Activated CD8-positive, alpha-beta memory T cell treated with anti-CD3 and anti-CD28 coated beads, Interleukin-2, amount 10 ng/mL, durations not matched to agents 7 days and 5 days (primary cell): ENCODE measurements at regions not wholly inside any gene's neighbourhood (a gene's known extent, or its start where the extent isn't known, plus 50 kb on each side); places are given as distances from the start of the nearest gene placed in this dataset.
"Not testable (repeated sequence)": the region's sequence is repeated elsewhere in the genome, so short reads cannot be mapped to it uniquely, and the experiment has no call there.

Experiments used
- ATAC-seq: fragments of 150-1000 bp; cut with Tn5 transposase; one replicate; pipeline ENCODE4 v1.10.0; 2021; ENCODE audit warnings: moderate library complexity
- CTCF ChIA-PET: fragments of 350-600 bp; sonication (Branson Sonifier 250); formaldehyde crosslinking; loops from one replicate; lab custom pipeline; 2021; ENCODE audit warnings: antibody characterized with exemption; lab: Charles Lee
- DNase-seq: peaks from one replicate; pipeline ENCODE4 v3.0.0-alpha.2; 2020
- H3K27ac Mint-ChIP-seq: one replicate; pipeline ENCODE4 v1.8.0; 2021; ENCODE audit warnings: mild to moderate bottlenecking, mixed read lengths
- H3K27me3 Mint-ChIP-seq: one replicate; pipeline ENCODE4 v1.8.0; 2021; ENCODE audit warnings: mixed read lengths
- H3K36me3 Mint-ChIP-seq: one replicate; pipeline ENCODE4 v1.8.0; 2021; ENCODE audit warnings: mild to moderate bottlenecking, mixed read lengths
- H3K4me1 Mint-ChIP-seq: one replicate; pipeline ENCODE4 v1.8.0; 2021; ENCODE audit warnings: mixed read lengths
- H3K4me3 Mint-ChIP-seq: one replicate; pipeline ENCODE4 v1.8.0; 2021; ENCODE audit warnings: mild to moderate bottlenecking, moderate library complexity, mixed read lengths
- H3K9me3 Mint-ChIP-seq: one replicate; pipeline ENCODE4 v1.8.0; 2022; ENCODE audit warnings: low read depth, mixed read lengths

DNA sequence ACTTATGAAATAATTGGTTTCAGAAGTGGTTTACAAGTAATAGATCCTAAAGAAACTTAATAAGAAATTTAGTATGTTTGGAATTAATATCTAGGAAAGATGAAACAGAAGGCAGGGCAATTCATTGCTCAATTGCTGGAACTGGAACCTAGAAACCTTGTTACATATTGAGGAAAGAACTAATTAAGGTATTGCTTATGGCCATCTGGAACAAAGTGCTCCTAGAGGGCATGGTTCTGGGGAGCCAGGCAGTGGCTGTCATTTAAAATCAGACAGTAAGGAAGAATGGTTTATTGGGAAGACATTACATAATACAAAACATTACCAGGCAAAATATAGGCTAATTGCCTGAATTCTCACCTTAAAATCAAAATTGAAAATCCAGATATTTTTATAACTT lies 224.1 kb downstream of the SLITRK6 start:
- H3K4me1 Mint-ChIP-seq = no peaks in the 10 kb centered on the region
- H3K27ac Mint-ChIP-seq = no peak overlapping the region
- H3K36me3 Mint-ChIP-seq = no peaks in the 10 kb centered on the region
- H3K9me3 Mint-ChIP-seq = no peaks in the 10 kb centered on the region
- H3K27me3 Mint-ChIP-seq = no peaks in the 10 kb centered on the region
- ATAC-seq (no peak), DNase-seq (no peak)
- H3K4me3 Mint-ChIP-seq = no peak overlapping the region
- CTCF ChIA-PET = no interaction called here

DNA sequence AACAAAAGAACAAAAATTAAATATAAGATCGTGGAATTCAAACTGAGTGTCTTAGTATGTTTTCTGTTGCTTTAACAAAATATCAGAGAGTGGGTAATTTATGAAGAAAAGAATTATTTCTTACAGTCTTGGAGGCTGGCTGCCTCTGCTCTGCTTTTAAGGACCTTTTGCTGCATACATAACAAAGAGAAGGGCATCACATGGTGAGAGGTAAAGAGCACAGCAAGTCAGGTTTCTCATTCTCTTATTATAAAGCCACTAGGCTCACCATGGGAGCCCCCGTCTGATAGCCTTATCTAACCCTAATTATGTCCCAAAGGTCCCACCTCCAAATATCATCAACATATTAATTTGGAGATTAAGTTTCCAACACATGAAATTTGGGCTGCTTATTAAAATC lies 231.3 kb downstream of the SLITRK6 start:
- no peaks in the 10 kb centered on the region for H3K27me3 Mint-ChIP-seq
- no peak overlapping the region for H3K4me3 Mint-ChIP-seq
- ATAC-seq = no peak
- H3K27ac Mint-ChIP-seq = no peak overlapping the region
- H3K9me3 Mint-ChIP-seq = peaks cover 3% of the 10 kb centered on the region
- DNase-seq = no peak
- H3K4me1 Mint-ChIP-seq = no peaks in the 10 kb centered on the region
- H3K36me3 Mint-ChIP-seq = no peaks in the 10 kb centered on the region
- CTCF ChIA-PET = no interaction called here

DNA sequence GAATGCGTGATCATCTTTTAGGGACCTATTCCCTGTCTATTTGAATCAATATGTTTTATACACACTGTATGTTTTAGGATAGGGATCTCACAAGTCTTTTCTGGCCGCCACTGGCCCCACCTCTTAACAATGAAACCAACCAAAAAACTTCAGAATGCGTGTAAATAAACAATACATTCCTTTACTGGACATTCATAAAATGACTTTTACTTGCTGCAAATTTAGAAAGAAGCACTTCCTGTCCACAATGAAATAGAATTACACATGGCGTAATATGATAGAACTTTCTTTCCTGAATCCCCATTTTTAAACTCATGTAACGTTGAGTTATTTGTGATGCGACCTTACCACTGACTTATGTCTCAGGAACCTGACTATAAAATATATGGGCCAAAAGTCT lies 233.6 kb downstream of the SLITRK6 start:
- Mint-ChIP-seq H3K27ac (no peak overlapping the region), H3K4me3 (no peak overlapping the region), H3K27me3 (no peaks in the 10 kb centered on the region), H3K36me3 (no peaks in the 10 kb centered on the region), H3K9me3 (peaks cover 7% of the 10 kb centered on the region), H3K4me1 (no peaks in the 10 kb centered on the region)
- CTCF ChIA-PET = no interaction called here
- ATAC-seq (no peak), DNase-seq (no peak)

DNA sequence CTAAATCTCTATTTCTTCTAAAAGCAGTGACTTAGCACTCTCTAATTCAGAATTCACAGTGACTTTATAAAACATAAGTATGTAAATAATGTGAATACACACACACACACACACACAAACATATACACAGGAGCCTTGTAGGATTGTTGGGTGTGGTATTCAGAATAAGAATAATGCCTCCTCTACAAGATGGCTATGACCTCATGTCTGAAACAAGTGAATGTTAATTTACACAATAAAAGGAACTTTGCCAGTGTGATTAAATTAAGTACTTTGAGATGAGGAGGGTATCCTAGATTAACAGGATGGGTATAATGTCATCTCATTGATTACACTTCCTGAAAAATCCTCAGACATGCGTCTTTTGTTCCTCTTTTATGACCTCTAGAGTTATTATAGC lies 234.6 kb downstream of the SLITRK6 start:
- DNase-seq (no peak), ATAC-seq (no peak)
- Mint-ChIP-seq H3K27ac (no peak overlapping the region), H3K4me3 (no peak overlapping the region), H3K36me3 (no peaks in the 10 kb centered on the region), H3K9me3 (peaks cover 7% of the 10 kb centered on the region), H3K27me3 (no peaks in the 10 kb centered on the region), H3K4me1 (no peaks in the 10 kb centered on the region)
- CTCF ChIA-PET = no interaction called here

DNA sequence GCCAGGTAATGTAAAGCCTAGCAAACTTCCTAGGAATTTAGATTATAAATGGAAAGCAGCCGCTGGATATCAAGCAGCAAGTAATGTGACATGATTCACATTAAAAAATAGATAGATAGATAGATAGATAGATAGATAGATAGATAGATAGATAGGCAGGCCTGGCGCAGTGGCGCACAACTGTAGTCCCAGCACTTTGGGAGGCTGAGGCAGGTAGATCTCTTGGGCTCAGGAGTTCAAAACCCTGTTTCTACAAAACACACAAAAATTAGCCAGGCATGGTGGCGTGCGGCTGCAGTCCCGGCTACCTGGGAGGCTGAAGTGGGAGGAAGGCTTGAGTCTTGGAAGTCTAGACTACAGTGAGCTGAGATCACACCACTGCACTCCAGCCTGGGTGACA lies 236.9 kb downstream of the SLITRK6 start:
- H3K9me3 Mint-ChIP-seq = peaks cover 4% of the 10 kb centered on the region
- ATAC-seq (no peak), DNase-seq (no peak)
- no peak overlapping the region for H3K4me3 Mint-ChIP-seq
- H3K36me3 Mint-ChIP-seq = no peaks in the 10 kb centered on the region
- H3K27me3 Mint-ChIP-seq = no peaks in the 10 kb centered on the region
- CTCF ChIA-PET = no interaction called here
- H3K27ac Mint-ChIP-seq = no peak overlapping the region
- H3K4me1 Mint-ChIP-seq = no peaks in the 10 kb centered on the region

DNA sequence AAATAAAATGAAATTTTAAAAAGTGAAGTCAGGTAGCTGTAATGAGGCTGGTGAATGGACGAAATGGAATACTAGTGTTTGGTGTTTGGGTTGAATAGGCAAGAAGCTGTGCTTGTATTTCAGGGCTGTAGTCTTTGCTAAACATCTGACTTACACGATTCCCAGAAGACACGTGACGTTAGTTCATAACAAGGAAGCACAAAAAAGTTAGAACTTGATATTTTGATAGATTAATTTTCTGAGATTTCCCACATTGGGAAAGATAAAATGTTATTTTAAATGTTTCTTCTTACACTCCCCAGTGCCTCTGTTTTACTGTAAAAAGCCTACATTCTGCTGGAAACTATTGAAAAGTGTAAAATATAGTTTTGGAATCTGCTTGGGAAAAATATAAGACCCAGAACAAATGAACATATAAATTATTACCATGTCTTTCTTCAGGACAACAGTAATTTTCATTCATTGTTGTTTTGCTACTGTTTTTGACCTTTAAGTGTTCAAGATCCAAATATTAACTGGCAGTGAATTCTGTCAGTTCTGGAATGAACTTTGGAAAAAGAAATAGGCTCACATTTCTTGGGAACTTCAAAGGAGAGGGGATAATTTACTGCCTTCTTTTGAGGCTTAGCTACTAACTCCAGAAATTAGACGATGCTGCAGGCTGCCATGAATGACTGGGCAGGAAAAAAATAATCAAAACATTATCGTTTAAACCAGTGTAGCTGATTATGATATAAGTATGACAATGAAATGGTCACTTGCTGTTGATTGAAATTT lies 241.3 kb downstream of the SLITRK6 start:
- DNase-seq = no peak
- no peak for ATAC-seq
- H3K36me3 Mint-ChIP-seq = no peaks in the 10 kb centered on the region
- H3K9me3 Mint-ChIP-seq = peaks cover 4% of the 10 kb centered on the region
- H3K4me1 Mint-ChIP-seq = no peaks in the 10 kb centered on the region
- H3K27ac Mint-ChIP-seq = no peak overlapping the region
- no peaks in the 10 kb centered on the region for H3K27me3 Mint-ChIP-seq
- CTCF ChIA-PET = interaction anchor here (0.9 kb wide), 1 partner anchor 58 kb away, joined by 3 read pairs; no protein-coding TSS in a partner anchor
- H3K4me3 Mint-ChIP-seq = no peak overlapping the region

DNA sequence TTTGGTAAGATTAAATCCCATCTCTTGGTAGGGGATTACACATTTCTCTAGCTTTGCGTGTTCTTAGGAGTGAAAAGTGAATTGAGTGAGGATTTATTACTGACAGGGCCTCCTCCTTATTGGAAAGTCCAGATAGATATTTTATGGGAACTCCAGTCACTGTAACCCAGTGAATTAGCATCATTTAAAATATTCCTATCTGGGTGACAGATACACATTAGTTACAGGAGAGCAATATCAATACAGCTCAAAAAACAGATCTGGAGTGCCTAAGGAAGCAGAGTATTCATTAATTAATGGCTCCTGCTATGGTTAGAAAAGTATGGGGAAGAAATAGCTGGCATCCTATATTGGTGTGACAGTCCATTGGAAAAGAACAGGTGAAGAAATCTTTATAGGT lies 248.2 kb downstream of the SLITRK6 start:
- Mint-ChIP-seq H3K27me3 (no peaks in the 10 kb centered on the region), H3K9me3 (peaks cover 10% of the 10 kb centered on the region), H3K4me3 (no peak overlapping the region), H3K36me3 (no peaks in the 10 kb centered on the region), H3K27ac (no peak overlapping the region), H3K4me1 (no peaks in the 10 kb centered on the region)
- ATAC-seq (no peak), DNase-seq (no peak)
- CTCF ChIA-PET = no interaction called here

DNA sequence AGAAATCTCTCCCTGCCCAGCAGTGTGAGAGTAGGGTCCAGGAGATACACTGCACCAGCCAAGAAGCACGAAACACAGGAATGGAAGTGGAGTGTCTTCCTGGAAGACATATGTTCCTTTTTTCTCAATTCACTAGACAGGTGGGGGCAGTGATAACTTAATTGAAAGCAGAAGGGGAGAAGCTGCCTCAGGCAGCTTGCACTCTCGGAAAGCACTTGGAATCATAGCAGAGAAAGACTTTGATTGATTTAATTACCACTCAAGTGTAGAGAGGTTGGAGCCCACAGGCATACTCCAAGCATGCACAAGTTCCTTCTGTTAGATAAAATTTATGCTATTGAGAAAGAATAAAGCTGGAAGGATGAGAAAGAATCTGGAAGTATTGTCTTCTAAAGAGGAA lies 249.4 kb downstream of the SLITRK6 start:
- peaks cover 10% of the 10 kb centered on the region for H3K9me3 Mint-ChIP-seq
- DNase-seq (no peak), ATAC-seq (no peak)
- CTCF ChIA-PET = no interaction called here
- no peaks in the 10 kb centered on the region for H3K27me3 Mint-ChIP-seq
- H3K4me3 Mint-ChIP-seq = no peak overlapping the region
- no peak overlapping the region for H3K27ac Mint-ChIP-seq
- no peaks in the 10 kb centered on the region for H3K36me3 Mint-ChIP-seq
- H3K4me1 Mint-ChIP-seq = no peaks in the 10 kb centered on the region

DNA sequence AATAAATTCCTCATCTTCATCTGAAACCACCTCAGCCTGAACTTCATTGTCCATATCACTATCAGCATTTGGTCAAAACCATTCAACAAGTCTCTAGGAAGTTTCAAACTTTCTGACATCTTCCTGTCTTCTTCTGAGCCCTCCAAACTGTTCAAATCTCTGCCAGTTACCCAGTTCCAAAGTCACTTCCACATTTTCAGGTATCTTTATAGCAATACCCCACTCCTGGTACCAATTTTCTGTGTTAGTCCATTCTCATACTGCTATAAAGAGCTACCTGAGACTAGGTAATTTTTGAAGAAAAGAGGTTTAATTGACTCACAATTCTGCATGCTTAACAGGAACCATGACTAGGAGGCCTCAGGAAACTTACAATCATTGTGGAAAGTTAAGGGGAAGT lies 250.4 kb downstream of the SLITRK6 start:
- ATAC-seq, H3K36me3 Mint-ChIP-seq, H3K4me1 Mint-ChIP-seq, H3K27me3 Mint-ChIP-seq, DNase-seq, CTCF ChIA-PET, H3K4me3 Mint-ChIP-seq, H3K9me3 Mint-ChIP-seq, H3K27ac Mint-ChIP-seq: not testable (repeated sequence)

DNA sequence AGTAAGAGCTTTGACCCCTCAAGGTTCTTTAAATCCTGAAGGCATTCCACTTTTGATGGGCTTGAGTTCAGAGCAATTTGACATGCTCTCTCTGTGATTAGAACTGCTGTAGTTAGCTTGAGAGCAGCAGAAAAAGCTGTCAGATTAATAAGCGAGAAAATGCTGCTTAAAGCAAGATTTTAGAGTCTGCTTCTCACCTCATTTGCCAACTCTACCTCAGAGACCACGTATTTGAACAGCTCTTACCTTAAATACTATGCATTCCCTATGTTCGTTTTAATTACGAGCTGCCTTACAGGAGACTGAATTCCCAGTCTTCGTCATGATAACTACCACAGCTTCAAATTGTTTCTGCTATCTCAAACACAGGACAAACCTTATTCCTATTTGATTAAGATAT lies 253.4 kb downstream of the SLITRK6 start:
- Mint-ChIP-seq H3K27me3 (no peaks in the 10 kb centered on the region), H3K36me3 (no peaks in the 10 kb centered on the region), H3K4me3 (no peak overlapping the region), H3K27ac (no peak overlapping the region), H3K4me1 (no peaks in the 10 kb centered on the region), H3K9me3 (peaks cover 8% of the 10 kb centered on the region)
- DNase-seq (no peak), ATAC-seq (no peak)
- CTCF ChIA-PET = no interaction called here

DNA sequence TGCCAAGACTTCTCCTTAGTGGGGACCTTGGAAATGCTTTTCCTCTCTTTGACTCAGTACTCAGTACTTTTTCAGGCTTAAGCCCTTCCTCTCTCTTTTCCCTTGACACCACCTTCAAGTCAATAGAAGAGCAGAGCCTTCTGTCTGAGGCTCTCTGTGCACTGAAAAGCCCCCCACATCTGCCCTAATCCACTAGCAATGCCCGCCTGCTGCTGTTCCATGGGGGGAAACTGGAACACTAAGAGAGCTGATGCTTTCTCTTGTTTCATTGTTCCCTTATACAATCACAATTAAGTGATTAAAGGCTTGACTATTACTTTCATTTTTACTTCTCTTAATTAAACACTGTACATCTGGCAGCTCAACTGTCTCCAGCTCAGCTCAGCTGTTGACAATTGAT lies 254.5 kb downstream of the SLITRK6 start:
- H3K27ac Mint-ChIP-seq = no peak overlapping the region
- no peak overlapping the region for H3K4me3 Mint-ChIP-seq
- CTCF ChIA-PET = no interaction called here
- no peak for DNase-seq
- H3K9me3 Mint-ChIP-seq = peaks cover 8% of the 10 kb centered on the region
- H3K27me3 Mint-ChIP-seq = no peaks in the 10 kb centered on the region
- ATAC-seq = no peak
- no peaks in the 10 kb centered on the region for H3K4me1 Mint-ChIP-seq
- H3K36me3 Mint-ChIP-seq = no peaks in the 10 kb centered on the region

DNA sequence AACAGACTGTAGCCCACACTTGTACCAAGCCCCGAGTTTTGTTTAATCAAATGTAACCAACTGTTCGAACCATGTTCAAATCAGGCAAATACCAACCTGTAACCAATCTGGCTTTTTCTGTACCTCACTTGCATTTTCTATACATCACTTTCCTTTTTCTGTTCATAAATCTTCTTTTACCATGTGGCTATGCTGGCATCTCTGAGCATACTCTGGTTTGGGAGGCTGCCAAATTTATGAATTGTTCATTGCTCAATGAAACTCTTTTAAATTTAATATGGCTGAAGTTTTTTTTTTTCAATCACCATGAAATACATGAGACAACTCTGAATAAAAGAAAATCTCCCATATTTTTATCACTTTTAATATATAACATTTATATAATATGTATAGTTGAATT lies 256.1 kb downstream of the SLITRK6 start:
- no peak overlapping the region for H3K4me3 Mint-ChIP-seq
- no peak for ATAC-seq
- H3K27me3 Mint-ChIP-seq = no peaks in the 10 kb centered on the region
- H3K36me3 Mint-ChIP-seq = no peaks in the 10 kb centered on the region
- DNase-seq = no peak
- H3K27ac Mint-ChIP-seq = no peak overlapping the region
- H3K9me3 Mint-ChIP-seq = no peaks in the 10 kb centered on the region
- H3K4me1 Mint-ChIP-seq = no peaks in the 10 kb centered on the region
- CTCF ChIA-PET = no interaction called here

DNA sequence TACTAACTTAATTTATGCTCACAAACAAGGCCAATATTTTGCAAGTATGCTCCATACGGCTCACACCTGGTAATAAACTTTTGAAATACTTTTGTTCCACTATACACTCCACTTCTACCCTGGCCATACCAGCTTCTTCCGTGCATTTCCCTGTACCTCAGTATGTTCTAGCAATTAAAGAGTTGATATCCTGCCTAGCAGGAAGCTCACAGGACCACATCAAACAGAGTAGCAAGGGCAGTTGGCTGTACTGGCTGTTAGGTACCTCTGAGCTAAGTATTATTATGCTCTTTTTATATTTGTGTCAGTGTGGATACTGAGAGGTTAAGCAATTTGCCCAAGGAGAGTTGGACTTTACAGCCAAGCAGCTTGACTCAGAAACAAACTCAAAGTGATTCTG lies 257.7 kb downstream of the SLITRK6 start:
- no peak overlapping the region for H3K4me3 Mint-ChIP-seq
- H3K36me3 Mint-ChIP-seq = no peaks in the 10 kb centered on the region
- CTCF ChIA-PET = no interaction called here
- H3K9me3 Mint-ChIP-seq = no peaks in the 10 kb centered on the region
- H3K4me1 Mint-ChIP-seq = no peaks in the 10 kb centered on the region
- H3K27ac Mint-ChIP-seq = no peak overlapping the region
- ATAC-seq (no peak), DNase-seq (no peak)
- H3K27me3 Mint-ChIP-seq = no peaks in the 10 kb centered on the region

DNA sequence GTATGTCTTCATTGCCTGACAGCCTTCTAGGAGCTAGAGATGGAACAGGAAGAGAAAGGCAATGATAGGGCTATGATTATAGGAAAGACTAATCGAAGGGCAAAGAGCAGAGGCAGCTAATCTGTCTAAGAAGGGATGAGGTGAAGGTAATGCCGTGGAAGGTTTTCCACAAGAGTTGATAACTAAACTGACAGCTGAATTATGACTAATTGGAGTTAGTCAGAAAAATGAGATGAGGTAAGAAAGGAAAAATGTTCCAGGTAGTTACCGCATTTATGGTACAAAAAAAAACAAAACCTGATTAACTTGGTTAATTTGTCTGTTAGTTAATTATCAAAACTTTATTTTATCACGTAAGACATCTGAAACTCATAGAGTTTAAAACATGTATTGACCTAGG lies 260.3 kb downstream of the SLITRK6 start:
- DNase-seq (no peak), ATAC-seq (no peak)
- Mint-ChIP-seq H3K4me1 (no peaks in the 10 kb centered on the region), H3K27me3 (no peaks in the 10 kb centered on the region), H3K36me3 (no peaks in the 10 kb centered on the region), H3K9me3 (no peaks in the 10 kb centered on the region), H3K4me3 (no peak overlapping the region), H3K27ac (no peak overlapping the region)
- CTCF ChIA-PET = no interaction called here

DNA sequence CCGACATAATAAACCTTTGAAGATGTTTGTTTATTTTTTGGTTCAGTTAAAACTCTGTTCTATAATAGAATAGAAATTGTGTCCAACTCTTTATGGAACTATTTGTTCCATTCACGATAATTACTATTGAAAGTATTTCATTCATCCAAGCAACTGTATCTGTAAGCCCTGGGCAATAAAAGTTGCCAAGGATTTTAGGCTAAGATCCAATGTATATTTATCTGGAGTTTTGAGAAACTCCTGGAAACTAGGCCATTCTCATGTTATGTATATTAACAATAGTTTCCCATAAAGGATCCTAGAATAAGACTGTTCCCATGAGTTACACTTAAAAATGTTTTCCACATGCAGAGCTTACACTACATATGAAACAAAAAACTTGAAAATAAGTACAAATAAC lies 261.6 kb downstream of the SLITRK6 start:
- no peak overlapping the region for H3K4me3 Mint-ChIP-seq
- DNase-seq (no peak), ATAC-seq (no peak)
- no peaks in the 10 kb centered on the region for H3K36me3 Mint-ChIP-seq
- CTCF ChIA-PET = no interaction called here
- H3K27ac Mint-ChIP-seq = no peak overlapping the region
- no peaks in the 10 kb centered on the region for H3K9me3 Mint-ChIP-seq
- no peaks in the 10 kb centered on the region for H3K4me1 Mint-ChIP-seq
- H3K27me3 Mint-ChIP-seq = no peaks in the 10 kb centered on the region
